Osteoblast (primary cell): ENCODE measurements at regions not wholly inside any gene's neighbourhood (a gene's known extent, or its start where the extent isn't known, plus 50 kb on each side); places are given as distances from the start of the nearest gene placed in this dataset.

Source experiments
- DNase-seq: peaks from one replicate; pipeline ENCODE4 v3.0.0; 2011; ENCODE audit warnings: low spot score, mixed read lengths; ENCODE audit not compliant: insufficient read length; ENCODE audit errors: missing footprints
- H2AFZ ChIP-seq: 2 replicates; pipeline ENCODE4 v1.6.0; 2011; ENCODE audit warnings: mild to moderate bottlenecking, low read length
- H3K27ac ChIP-seq: 2 replicates; pipeline ENCODE4 v1.5.1; 2011; ENCODE audit warnings: mild to moderate bottlenecking, low read depth, low read length, moderate library complexity
- H3K27me3 ChIP-seq: 2 replicates; pipeline ENCODE4 v1.6.0; 2012; ENCODE audit warnings: mild to moderate bottlenecking, control low read depth, inconsistent platforms, low read length, moderate library complexity; ENCODE audit not compliant: insufficient read depth
- H3K36me3 ChIP-seq: 2 replicates; pipeline ENCODE4 v1.5.1; 2011; ENCODE audit warnings: mild to moderate bottlenecking, low read length, control low read depth, moderate library complexity; ENCODE audit not compliant: insufficient read depth
- H3K4me1 ChIP-seq: 2 replicates; pipeline ENCODE4 v1.5.1; 2011; ENCODE audit warnings: mild to moderate bottlenecking, low read length, control low read depth, moderate library complexity; ENCODE audit not compliant: insufficient read depth
- H3K4me2 ChIP-seq: 2 replicates; pipeline ENCODE4 v1.6.0; 2011; ENCODE audit warnings: mild to moderate bottlenecking, low read length; ENCODE audit not compliant: insufficient read depth
- H3K4me3 ChIP-seq: fragments of 200-600 bp; sonication (generic); 3 replicates; pipeline ENCODE4 v1.5.1; 2012; ENCODE audit warnings: mild to moderate bottlenecking, low read length, inconsistent platforms; ENCODE audit not compliant: insufficient read depth
- H3K79me2 ChIP-seq: 2 replicates; pipeline ENCODE4 v1.6.0; 2012; ENCODE audit warnings: mild to moderate bottlenecking, low read length, control low read depth, inconsistent platforms; ENCODE audit not compliant: insufficient read depth
- H3K9me3 ChIP-seq: 2 replicates; pipeline ENCODE4 v1.5.1; 2011; ENCODE audit warnings: low read depth, low read length, control low read depth
- H4K20me1 ChIP-seq: 2 replicates; pipeline ENCODE4 v1.6.0; 2012; ENCODE audit warnings: mild to moderate bottlenecking, low read length, control low read depth; ENCODE audit not compliant: insufficient read depth
- TF ChIP-seq, protein P1 (sequence below): IDR thresholded peaks from 2 replicates; pipeline ENCODE4 v1.5.1; 2011; ENCODE audit warnings: mild to moderate bottlenecking, low read depth, low read length, moderate library complexity; ENCODE audit errors: extremely low read depth

DNA sequence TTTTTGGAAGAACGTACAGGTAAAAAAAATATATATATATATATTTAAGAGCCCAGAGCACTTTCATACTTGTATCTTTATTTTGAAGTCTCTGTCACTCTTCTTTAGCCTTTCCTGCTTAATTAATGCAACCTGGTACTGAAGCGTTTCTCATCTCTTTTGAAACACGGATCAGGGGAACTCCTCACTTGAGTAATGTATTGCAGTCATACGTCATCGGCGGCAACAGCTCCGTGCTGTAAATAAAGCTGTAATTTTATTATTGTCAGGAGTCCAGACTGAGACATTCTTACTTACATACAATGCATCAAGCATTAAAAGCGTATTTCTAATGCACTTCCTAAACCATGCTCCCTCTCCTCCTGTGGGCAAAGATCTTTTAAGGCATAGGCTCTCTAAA is 514.7 kb downstream of the SOX11 start:
- Histone ChIP-seq H3K4me3 (no peak overlapping the region), H2AFZ (no peak overlapping the region), H3K9me3 (no peaks in the 10 kb centered on the region), H3K27me3 (no peaks in the 10 kb centered on the region), H4K20me1 (no peaks in the 10 kb centered on the region), H3K79me2 (no peaks in the 10 kb centered on the region), H3K4me1 (no peaks in the 10 kb centered on the region), H3K4me2 (no peak overlapping the region), H3K27ac (no peak overlapping the region), H3K36me3 (no peaks in the 10 kb centered on the region)
- no peak for DNase-seq
- TF ChIP-seq, protein P1, sequence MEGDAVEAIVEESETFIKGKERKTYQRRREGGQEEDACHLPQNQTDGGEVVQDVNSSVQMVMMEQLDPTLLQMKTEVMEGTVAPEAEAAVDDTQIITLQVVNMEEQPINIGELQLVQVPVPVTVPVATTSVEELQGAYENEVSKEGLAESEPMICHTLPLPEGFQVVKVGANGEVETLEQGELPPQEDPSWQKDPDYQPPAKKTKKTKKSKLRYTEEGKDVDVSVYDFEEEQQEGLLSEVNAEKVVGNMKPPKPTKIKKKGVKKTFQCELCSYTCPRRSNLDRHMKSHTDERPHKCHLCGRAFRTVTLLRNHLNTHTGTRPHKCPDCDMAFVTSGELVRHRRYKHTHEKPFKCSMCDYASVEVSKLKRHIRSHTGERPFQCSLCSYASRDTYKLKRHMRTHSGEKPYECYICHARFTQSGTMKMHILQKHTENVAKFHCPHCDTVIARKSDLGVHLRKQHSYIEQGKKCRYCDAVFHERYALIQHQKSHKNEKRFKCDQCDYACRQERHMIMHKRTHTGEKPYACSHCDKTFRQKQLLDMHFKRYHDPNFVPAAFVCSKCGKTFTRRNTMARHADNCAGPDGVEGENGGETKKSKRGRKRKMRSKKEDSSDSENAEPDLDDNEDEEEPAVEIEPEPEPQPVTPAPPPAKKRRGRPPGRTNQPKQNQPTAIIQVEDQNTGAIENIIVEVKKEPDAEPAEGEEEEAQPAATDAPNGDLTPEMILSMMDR: no peak

DNA sequence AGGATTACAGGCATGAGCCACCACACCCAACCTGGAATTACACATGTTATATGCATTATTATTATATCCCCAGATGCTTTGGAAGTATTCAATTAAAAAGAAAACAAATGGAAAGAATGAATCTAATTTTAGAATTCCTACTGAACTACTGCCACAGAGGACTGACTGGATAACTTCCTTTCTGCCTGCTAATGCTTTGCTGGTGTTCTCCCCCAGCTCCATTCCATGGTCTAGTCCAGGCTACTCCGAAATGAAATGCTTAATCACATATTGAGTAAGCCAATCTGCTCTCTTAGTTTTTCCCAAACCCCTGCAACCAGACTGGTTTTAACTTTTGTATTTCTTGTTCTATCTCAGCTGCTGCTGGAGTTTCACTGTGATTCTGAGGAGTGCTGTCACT is 519.1 kb downstream of the SOX11 start:
- Histone ChIP-seq H3K4me1 (no peaks in the 10 kb centered on the region), H3K27ac (no peak overlapping the region), H3K9me3 (no peaks in the 10 kb centered on the region), H3K36me3 (no peaks in the 10 kb centered on the region), H3K27me3 (no peaks in the 10 kb centered on the region), H3K79me2 (no peaks in the 10 kb centered on the region), H3K4me2 (no peak overlapping the region), H3K4me3 (no peak overlapping the region), H4K20me1 (no peaks in the 10 kb centered on the region), H2AFZ (no peak overlapping the region)
- DNase-seq: no peak
- TF ChIP-seq, protein P1: no peak

DNA sequence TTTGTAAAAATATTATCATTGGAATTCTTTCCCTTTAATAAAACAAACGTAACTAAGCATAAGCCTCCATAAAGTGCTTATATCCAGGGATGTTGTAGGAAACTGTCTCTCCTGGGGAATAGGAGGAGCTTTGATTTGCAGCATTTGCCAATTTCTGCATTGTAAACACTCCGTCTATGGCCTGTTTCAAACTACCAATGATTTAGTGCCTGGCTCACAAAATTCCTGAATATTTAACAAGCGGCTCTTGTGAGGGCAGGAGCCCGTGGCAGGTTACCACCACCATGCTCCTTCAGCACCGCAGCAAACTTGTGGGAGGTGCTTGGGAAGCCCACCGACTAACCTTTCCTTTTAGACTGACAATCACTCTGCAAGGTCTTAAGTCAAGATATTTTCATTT is 520.3 kb downstream of the SOX11 start:
- no peaks in the 10 kb centered on the region for H3K4me1 ChIP-seq
- no peak overlapping the region for H3K27ac ChIP-seq
- no peaks in the 10 kb centered on the region for H3K36me3 ChIP-seq
- no peaks in the 10 kb centered on the region for H3K79me2 ChIP-seq
- H4K20me1 ChIP-seq: no peaks in the 10 kb centered on the region
- H3K4me3 ChIP-seq: no peak overlapping the region
- no peak overlapping the region for H2AFZ ChIP-seq
- TF ChIP-seq, protein P1: no peak
- H3K9me3 ChIP-seq: no peaks in the 10 kb centered on the region
- H3K4me2 ChIP-seq: no peak overlapping the region
- no peaks in the 10 kb centered on the region for H3K27me3 ChIP-seq
- no peak for DNase-seq

DNA sequence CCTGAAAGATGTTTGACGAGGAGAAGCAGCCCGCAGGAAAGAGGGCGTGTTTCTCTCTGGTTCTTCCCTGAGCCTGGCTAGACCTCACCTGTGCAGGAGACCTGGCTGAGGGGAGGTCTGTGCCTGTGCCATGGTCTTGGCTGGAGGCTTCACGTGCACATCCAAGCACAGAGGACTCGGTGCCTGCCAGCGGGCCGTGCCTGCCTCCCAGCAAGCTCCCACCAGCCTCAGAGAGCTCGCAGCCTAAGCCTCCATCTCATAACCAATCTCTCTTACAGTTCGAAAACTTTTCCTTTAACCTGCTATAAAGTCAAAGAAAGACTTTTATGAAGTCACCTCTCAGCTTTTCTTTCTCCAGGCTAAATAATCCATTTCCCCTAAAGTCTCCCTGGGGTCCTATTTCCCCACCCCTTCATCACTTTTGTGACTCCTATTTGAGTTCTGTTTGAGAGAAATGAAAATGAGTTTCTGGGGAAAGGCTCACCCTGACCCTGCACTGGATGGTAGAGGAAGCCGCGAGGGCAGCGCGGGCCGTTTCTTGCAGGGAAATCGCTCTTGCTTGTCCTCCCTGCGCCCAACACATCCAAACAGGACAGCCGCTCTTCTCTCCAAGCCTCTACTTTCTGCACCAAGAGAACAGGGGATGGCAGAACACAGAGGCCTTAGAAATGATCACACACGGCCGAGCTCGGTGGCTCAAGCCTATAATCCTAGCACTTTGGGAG is 521.0 kb downstream of the SOX11 start:
- H2AFZ ChIP-seq: no peak overlapping the region
- no peak overlapping the region for H3K4me2 ChIP-seq
- no peaks in the 10 kb centered on the region for H3K4me1 ChIP-seq
- no peaks in the 10 kb centered on the region for H3K79me2 ChIP-seq
- H3K9me3 ChIP-seq: no peaks in the 10 kb centered on the region
- H3K36me3 ChIP-seq: no peaks in the 10 kb centered on the region
- no peak overlapping the region for H3K27ac ChIP-seq
- DNase-seq: no peak
- H3K27me3 ChIP-seq: no peaks in the 10 kb centered on the region
- H4K20me1 ChIP-seq: no peaks in the 10 kb centered on the region
- no peak overlapping the region for H3K4me3 ChIP-seq
- TF ChIP-seq, protein P1: no peak
